ENCODE measurements at regions not wholly inside any gene's neighbourhood (a gene's known extent, or its start where the extent isn't known, plus 50 kb on each side); places are given as distances from the start of the nearest gene placed in this dataset.

DNA sequence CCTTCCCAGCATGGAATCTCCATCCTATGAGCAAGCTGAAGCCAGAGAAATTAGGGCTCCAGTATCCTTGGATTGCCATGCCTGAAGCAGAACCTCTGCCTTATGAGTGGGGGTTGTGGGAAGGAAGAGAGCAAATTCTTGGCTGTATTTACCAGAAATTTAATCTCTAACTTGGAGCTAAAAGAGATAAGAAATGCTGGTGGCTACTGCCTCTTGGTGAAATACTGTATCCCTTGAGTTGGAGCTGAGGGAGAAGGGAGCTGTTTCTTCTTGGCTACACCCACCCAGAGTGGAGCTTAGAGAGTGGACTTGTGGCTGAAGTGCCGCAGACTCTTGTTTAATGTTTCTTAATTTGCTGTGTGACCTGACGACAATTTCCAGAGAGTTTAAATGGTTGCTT, 447.3 kb downstream of the ARHGEF28 start:
- no peaks in the 10 kb centered on the region for H3K4me1 ChIP-seq (ENCODE audit: control insufficient read depth in 2 of 2, insufficient read depth in 2 of 2, low read length in 2 of 2)
- Mint-ChIP-seq H3K9me3 (peaks cover 0 to 4% (median 0%) of the 10 kb centered on the region in 11 donors), H3K36me3 (no peaks in the 10 kb centered on the region), H3K27me3 (peaks cover 0 to 22% (median 11%) of the 10 kb centered on the region in 5 donors), H3K4me3 (no peak overlapping the region), H3K27ac (no peak overlapping the region), H3K4me1 (no peaks in the 10 kb centered on the region)
- ChIA-PET POLR2A (no interaction called here), CTCF (no interaction called here)
- no peak for DNase-seq
- H3K27ac ChIP-seq (ENCODE audit: low read depth, low read length), result no peak overlapping the region
- no peaks in the 10 kb centered on the region for H3K9me3 ChIP-seq (ENCODE audit: control insufficient read depth in 2 of 3, low read length in 3 of 3)
- no peak for ATAC-seq
- H3K4me3 ChIP-seq (ENCODE audit: low read length), result no peak overlapping the region
- H3K27me3 ChIP-seq (ENCODE audit: control insufficient read depth in 2 of 2, insufficient read depth in 2 of 2, low read length in 2 of 2), result no peaks in the 10 kb centered on the region
- H3K36me3 ChIP-seq (ENCODE audit: control insufficient read depth in 2 of 3, insufficient read depth in 3 of 3, low read length in 3 of 3), result no peaks in the 10 kb centered on the region
- intact Hi-C loops (cut with micrococcal nuclease), result no loop called here

GRCh38 chr5:74072646-74073045, 446.6 kb downstream of the ARHGEF28 start:
- Mint-ChIP-seq H3K27me3 (peaks cover 0 to 18% (median 10%) of the 10 kb centered on the region in 5 donors), H3K4me1 (no peaks in the 10 kb centered on the region), H3K36me3 (no peaks in the 10 kb centered on the region), H3K9me3 (peaks cover 0 to 4% (median 0%) of the 10 kb centered on the region in 11 donors), H3K4me3 (no peak overlapping the region), H3K27ac (no peak overlapping the region)
- intact Hi-C loops (cut with micrococcal nuclease), result no loop called here
- DNase-seq, result no peak
- Histone ChIP-seq H3K9me3 (ENCODE audit: control insufficient read depth in 2 of 3, low read length in 3 of 3) (no peaks in the 10 kb centered on the region), H3K4me3 (ENCODE audit: low read length) (no peak overlapping the region), H3K36me3 (ENCODE audit: control insufficient read depth in 2 of 3, insufficient read depth in 3 of 3, low read length in 3 of 3) (no peaks in the 10 kb centered on the region), H3K4me1 (ENCODE audit: control insufficient read depth in 2 of 2, insufficient read depth in 2 of 2, low read length in 2 of 2) (no peaks in the 10 kb centered on the region), H3K27ac (ENCODE audit: low read depth, low read length) (no peak overlapping the region), H3K27me3 (ENCODE audit: control insufficient read depth in 2 of 2, insufficient read depth in 2 of 2, low read length in 2 of 2) (no peaks in the 10 kb centered on the region)
- ChIA-PET POLR2A (no interaction called here), CTCF (no interaction called here)
- no peak for ATAC-seq

- Histone ChIP-seq H3K27ac (ENCODE audit: low read depth, low read length) (no peak overlapping the region), H3K36me3 (ENCODE audit: control insufficient read depth in 2 of 3, insufficient read depth in 3 of 3, low read length in 3 of 3) (no peaks in the 10 kb centered on the region), H3K27me3 (ENCODE audit: control insufficient read depth in 2 of 2, insufficient read depth in 2 of 2, low read length in 2 of 2) (no peaks in the 10 kb centered on the region), H3K9me3 (ENCODE audit: control insufficient read depth in 2 of 3, low read length in 3 of 3) (no peaks in the 10 kb centered on the region), H3K4me3 (ENCODE audit: low read length) (no peak overlapping the region), H3K4me1 (ENCODE audit: control insufficient read depth in 2 of 2, insufficient read depth in 2 of 2, low read length in 2 of 2) (no peaks in the 10 kb centered on the region)
- no peaks in the 10 kb centered on the region for H3K36me3 Mint-ChIP-seq
- intact Hi-C loops (cut with micrococcal nuclease), result no loop called here
- H3K27ac Mint-ChIP-seq, result no peak overlapping the region
- no peak overlapping the region for H3K4me3 Mint-ChIP-seq
- POLR2A ChIA-PET, result no interaction called here
- no peaks in the 10 kb centered on the region for H3K9me3 Mint-ChIP-seq
- H3K4me1 Mint-ChIP-seq, result no peaks in the 10 kb centered on the region
- ATAC-seq, result no peak
- H3K27me3 Mint-ChIP-seq, result peaks cover 0 to 7% (median 4%) of the 10 kb centered on the region in 5 donors
- no peak for DNase-seq
- CTCF ChIA-PET, result no interaction called here
Observed at GRCh38 chr5:74070766-74071165, 444.8 kb downstream of the ARHGEF28 start.

GRCh38 chr5:74069741-74070140, 443.7 kb downstream of the ARHGEF28 start:
- no peaks in the 10 kb centered on the region for H3K4me1 ChIP-seq (ENCODE audit: control insufficient read depth in 2 of 2, insufficient read depth in 2 of 2, low read length in 2 of 2)
- H3K4me3 ChIP-seq (ENCODE audit: low read length), result no peak overlapping the region
- Mint-ChIP-seq H3K36me3 (no peaks in the 10 kb centered on the region), H3K27ac (no peak overlapping the region), H3K4me1 (no peaks in the 10 kb centered on the region), H3K9me3 (no peaks in the 10 kb centered on the region), H3K27me3 (peaks cover 0 to 7% (median 6%) of the 10 kb centered on the region in 5 donors), H3K4me3 (no peak overlapping the region)
- ATAC-seq (no peak), DNase-seq (no peak)
- H3K27me3 ChIP-seq (ENCODE audit: control insufficient read depth in 2 of 2, insufficient read depth in 2 of 2, low read length in 2 of 2), result no peaks in the 10 kb centered on the region
- ChIA-PET CTCF (no interaction called here), POLR2A (no interaction called here)
- H3K9me3 ChIP-seq (ENCODE audit: control insufficient read depth in 2 of 3, low read length in 3 of 3), result no peaks in the 10 kb centered on the region
- no peaks in the 10 kb centered on the region for H3K36me3 ChIP-seq (ENCODE audit: control insufficient read depth in 2 of 3, insufficient read depth in 3 of 3, low read length in 3 of 3)
- intact Hi-C loops (cut with micrococcal nuclease), result no loop called here
- no peak overlapping the region for H3K27ac ChIP-seq (ENCODE audit: low read depth, low read length)

DNA sequence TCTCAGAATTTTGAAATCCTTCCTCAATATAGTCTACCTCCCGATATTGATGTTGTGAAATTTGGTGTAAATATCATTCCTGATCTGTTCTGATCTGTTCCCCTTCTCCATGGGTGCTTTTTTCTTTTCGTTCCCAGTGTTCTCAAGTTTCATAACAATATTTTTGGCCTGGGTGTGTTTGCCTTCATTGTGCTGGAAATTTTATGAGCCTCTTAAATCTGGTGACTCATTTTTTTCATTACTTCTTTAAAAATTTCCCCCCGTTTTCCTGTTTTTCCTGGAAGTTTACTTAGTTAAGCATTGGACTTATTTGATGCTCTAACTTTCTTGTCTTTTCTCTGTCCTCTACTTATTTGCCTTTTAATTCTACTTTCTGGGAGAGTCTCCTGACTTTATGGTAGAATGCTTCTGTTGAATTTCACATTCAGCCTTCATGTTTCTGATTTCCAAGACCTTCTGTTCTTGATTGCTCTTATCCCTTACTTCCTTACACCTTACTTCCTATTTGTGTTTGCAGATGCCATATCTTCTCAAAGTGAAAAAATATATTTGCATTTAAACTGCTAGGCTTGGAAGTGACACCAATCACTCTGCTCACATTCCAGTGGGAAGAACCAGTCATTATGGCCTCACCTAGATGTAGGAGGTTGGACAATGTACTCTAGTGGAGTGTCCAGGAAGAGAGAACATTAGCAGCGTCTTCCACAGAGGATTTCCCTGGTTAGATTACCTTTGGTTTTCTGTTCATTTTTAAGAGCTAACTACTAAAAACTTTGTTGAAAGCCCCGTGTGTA, 441.9 kb downstream of the ARHGEF28 start:
- ChIA-PET POLR2A (no interaction called here), CTCF (no interaction called here)
- no peak overlapping the region for H3K27ac Mint-ChIP-seq
- Histone ChIP-seq H3K27ac (ENCODE audit: low read depth, low read length) (no peak overlapping the region), H3K36me3 (ENCODE audit: control insufficient read depth in 2 of 3, insufficient read depth in 3 of 3, low read length in 3 of 3) (no peaks in the 10 kb centered on the region), H3K27me3 (ENCODE audit: control insufficient read depth in 2 of 2, insufficient read depth in 2 of 2, low read length in 2 of 2) (no peaks in the 10 kb centered on the region), H3K4me3 (ENCODE audit: low read length) (no peak overlapping the region), H3K4me1 (ENCODE audit: control insufficient read depth in 2 of 2, insufficient read depth in 2 of 2, low read length in 2 of 2) (no peaks in the 10 kb centered on the region), H3K9me3 (ENCODE audit: control insufficient read depth in 2 of 3, low read length in 3 of 3) (no peaks in the 10 kb centered on the region)
- no peaks in the 10 kb centered on the region for H3K4me1 Mint-ChIP-seq
- H3K4me3 Mint-ChIP-seq, result no peak overlapping the region
- peaks cover 0 to 7% (median 6%) of the 10 kb centered on the region in 5 donors for H3K27me3 Mint-ChIP-seq
- DNase-seq (no peak), ATAC-seq (no peak)
- intact Hi-C loops (cut with micrococcal nuclease), result no loop called here
- H3K36me3 Mint-ChIP-seq, result no peaks in the 10 kb centered on the region
- no peaks in the 10 kb centered on the region for H3K9me3 Mint-ChIP-seq

GRCh38 chr5:74064911-74065310, 438.9 kb downstream of the ARHGEF28 start:
- H3K27ac ChIP-seq (ENCODE audit: low read depth, low read length), result no peak overlapping the region
- H3K9me3 ChIP-seq (ENCODE audit: control insufficient read depth in 2 of 3, low read length in 3 of 3), result no peaks in the 10 kb centered on the region
- no peaks in the 10 kb centered on the region for H3K4me1 ChIP-seq (ENCODE audit: control insufficient read depth in 2 of 2, insufficient read depth in 2 of 2, low read length in 2 of 2)
- Mint-ChIP-seq H3K4me3 (no peak overlapping the region), H3K36me3 (no peaks in the 10 kb centered on the region), H3K4me1 (no peaks in the 10 kb centered on the region), H3K27me3 (peaks cover 0 to 7% (median 5%) of the 10 kb centered on the region in 5 donors), H3K9me3 (no peaks in the 10 kb centered on the region), H3K27ac (no peak overlapping the region)
- POLR2A ChIA-PET, result no interaction called here
- H3K4me3 ChIP-seq (ENCODE audit: low read length), result no peak overlapping the region
- intact Hi-C loops (cut with micrococcal nuclease), result no loop called here
- no peaks in the 10 kb centered on the region for H3K36me3 ChIP-seq (ENCODE audit: control insufficient read depth in 2 of 3, insufficient read depth in 3 of 3, low read length in 3 of 3)
- ATAC-seq, result no peak
- no peak for DNase-seq
- no peaks in the 10 kb centered on the region for H3K27me3 ChIP-seq (ENCODE audit: control insufficient read depth in 2 of 2, insufficient read depth in 2 of 2, low read length in 2 of 2)
- CTCF ChIA-PET, result no interaction called here

- ATAC-seq, result no peak
- no peaks in the 10 kb centered on the region for H3K27me3 ChIP-seq (ENCODE audit: control insufficient read depth in 2 of 2, insufficient read depth in 2 of 2, low read length in 2 of 2)
- no peak overlapping the region for H3K27ac ChIP-seq (ENCODE audit: low read depth, low read length)
- no peaks in the 10 kb centered on the region for H3K9me3 Mint-ChIP-seq
- CTCF ChIA-PET, result no interaction called here
- no peaks in the 10 kb centered on the region for H3K36me3 ChIP-seq (ENCODE audit: control insufficient read depth in 2 of 3, insufficient read depth in 3 of 3, low read length in 3 of 3)
- H3K4me3 Mint-ChIP-seq, result no peak overlapping the region
- H3K27ac Mint-ChIP-seq, result no peak overlapping the region
- intact Hi-C loops (cut with micrococcal nuclease), result no loop called here
- H3K4me1 ChIP-seq (ENCODE audit: control insufficient read depth in 2 of 2, insufficient read depth in 2 of 2, low read length in 2 of 2), result no peaks in the 10 kb centered on the region
- peaks cover 0 to 7% (median 5%) of the 10 kb centered on the region in 5 donors for H3K27me3 Mint-ChIP-seq
- no peaks in the 10 kb centered on the region for H3K4me1 Mint-ChIP-seq
- no peaks in the 10 kb centered on the region for H3K9me3 ChIP-seq (ENCODE audit: control insufficient read depth in 2 of 3, low read length in 3 of 3)
- no peaks in the 10 kb centered on the region for H3K36me3 Mint-ChIP-seq
- no peak for DNase-seq
- H3K4me3 ChIP-seq (ENCODE audit: low read length), result no peak overlapping the region
- POLR2A ChIA-PET, result no interaction called here
Observed at GRCh38 chr5:74064225-74064624, 438.2 kb downstream of the ARHGEF28 start.
